ENCODE measurements at regions not wholly inside any gene's neighbourhood (a gene's known extent, or its start where the extent isn't known, plus 50 kb on each side); places are given as distances from the start of the nearest gene placed in this dataset.

DNA sequence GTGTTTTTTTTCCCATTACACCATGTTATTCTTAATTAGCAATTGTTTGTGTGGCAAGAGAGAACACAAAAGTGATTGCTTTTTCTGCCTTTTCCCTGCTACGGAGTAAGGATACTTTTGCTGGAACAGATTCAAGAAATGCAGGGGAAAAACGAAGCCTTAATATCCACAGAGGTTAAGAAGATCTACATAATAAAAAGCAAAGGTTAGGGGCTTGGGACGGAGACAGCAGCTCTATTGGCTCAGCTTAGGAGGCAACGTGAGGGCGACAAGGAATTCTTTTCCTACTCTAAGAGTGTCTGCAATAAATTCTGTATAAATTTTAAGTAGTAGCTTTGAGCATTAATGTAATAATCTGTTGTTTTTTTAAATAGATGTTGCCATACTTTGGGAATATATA is 693.3 kb downstream of the DTWD2 start:
- TF ChIP-seq, protein P1, sequence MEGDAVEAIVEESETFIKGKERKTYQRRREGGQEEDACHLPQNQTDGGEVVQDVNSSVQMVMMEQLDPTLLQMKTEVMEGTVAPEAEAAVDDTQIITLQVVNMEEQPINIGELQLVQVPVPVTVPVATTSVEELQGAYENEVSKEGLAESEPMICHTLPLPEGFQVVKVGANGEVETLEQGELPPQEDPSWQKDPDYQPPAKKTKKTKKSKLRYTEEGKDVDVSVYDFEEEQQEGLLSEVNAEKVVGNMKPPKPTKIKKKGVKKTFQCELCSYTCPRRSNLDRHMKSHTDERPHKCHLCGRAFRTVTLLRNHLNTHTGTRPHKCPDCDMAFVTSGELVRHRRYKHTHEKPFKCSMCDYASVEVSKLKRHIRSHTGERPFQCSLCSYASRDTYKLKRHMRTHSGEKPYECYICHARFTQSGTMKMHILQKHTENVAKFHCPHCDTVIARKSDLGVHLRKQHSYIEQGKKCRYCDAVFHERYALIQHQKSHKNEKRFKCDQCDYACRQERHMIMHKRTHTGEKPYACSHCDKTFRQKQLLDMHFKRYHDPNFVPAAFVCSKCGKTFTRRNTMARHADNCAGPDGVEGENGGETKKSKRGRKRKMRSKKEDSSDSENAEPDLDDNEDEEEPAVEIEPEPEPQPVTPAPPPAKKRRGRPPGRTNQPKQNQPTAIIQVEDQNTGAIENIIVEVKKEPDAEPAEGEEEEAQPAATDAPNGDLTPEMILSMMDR (conservative IDR thresholded peaks at IDR 0.05 in 1 of 2, IDR thresholded peaks at IDR 0.05 in 1 of 2; ENCODE audit: extremely low read depth in 1 of 2, insufficient read depth in 1 of 2, low read depth in 1 of 2, low read length in 2 of 2): no peak
- TF ChIP-seq EZH2 (IDR thresholded peaks at IDR 0.05; ENCODE audit: borderline replicate concordance, low read length): no peak

Data from mammary epithelial cell (primary cell).